ENCODE measurements at regions not wholly inside any gene's neighbourhood (a gene's known extent, or its start where the extent isn't known, plus 50 kb on each side); places are given as distances from the start of the nearest gene placed in this dataset.

DNA sequence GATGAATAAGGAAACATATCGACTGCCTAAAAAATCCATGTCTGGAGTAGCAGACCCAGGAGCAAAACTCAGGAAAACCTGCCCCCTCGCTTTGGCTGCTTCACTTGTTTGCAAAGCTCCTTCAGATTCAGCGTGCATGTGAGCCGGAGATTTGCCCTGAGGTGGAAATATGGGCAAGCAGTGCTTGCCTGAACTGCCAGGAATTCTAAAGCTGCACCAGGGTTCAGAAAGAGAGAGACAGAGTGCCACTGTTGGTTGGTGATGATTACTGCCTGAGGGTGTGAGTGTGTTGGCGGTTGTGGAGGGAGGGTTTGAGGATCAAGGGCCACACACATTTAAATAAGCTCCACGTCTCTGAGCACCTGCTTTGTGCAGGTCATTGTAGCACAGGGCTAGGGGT is 139.6 kb upstream of the RGPD4 start:
- TF ChIP-seq, protein P1, sequence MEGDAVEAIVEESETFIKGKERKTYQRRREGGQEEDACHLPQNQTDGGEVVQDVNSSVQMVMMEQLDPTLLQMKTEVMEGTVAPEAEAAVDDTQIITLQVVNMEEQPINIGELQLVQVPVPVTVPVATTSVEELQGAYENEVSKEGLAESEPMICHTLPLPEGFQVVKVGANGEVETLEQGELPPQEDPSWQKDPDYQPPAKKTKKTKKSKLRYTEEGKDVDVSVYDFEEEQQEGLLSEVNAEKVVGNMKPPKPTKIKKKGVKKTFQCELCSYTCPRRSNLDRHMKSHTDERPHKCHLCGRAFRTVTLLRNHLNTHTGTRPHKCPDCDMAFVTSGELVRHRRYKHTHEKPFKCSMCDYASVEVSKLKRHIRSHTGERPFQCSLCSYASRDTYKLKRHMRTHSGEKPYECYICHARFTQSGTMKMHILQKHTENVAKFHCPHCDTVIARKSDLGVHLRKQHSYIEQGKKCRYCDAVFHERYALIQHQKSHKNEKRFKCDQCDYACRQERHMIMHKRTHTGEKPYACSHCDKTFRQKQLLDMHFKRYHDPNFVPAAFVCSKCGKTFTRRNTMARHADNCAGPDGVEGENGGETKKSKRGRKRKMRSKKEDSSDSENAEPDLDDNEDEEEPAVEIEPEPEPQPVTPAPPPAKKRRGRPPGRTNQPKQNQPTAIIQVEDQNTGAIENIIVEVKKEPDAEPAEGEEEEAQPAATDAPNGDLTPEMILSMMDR (conservative IDR thresholded peaks at IDR 0.05; ENCODE audit: low read depth, low read length): no peak
- no peak for TF ChIP-seq EZH2 (IDR thresholded peaks at IDR 0.05; ENCODE audit: borderline replicate concordance, low read depth, low read length, poor library complexity, severe bottlenecking)

Measured in A673 (cell line).